Suppressor macrophage (primary cell): ENCODE measurements at regions not wholly inside any gene's neighbourhood (a gene's known extent, or its start where the extent isn't known, plus 50 kb on each side); places are given as distances from the start of the nearest gene placed in this dataset.
A peak's percentile ranks its signal among the peaks of the same experiment; 100 is the strongest.

Experiments used
- DNase-seq, 4 experiments: peaks; one replicate each; pipeline ENCODE4 v3.0.0-alpha.2; 2020 to 2022

GRCh38 chr12:67910360-67911274 is 78.6 kb upstream of the IFNG-AS1 start:
- DNase-seq: peak in 2 of 4 experiments; percentile 29 to 39

GRCh38 chr12:67911275-67911600 is 78.0 kb upstream of the IFNG-AS1 start:
- no peak for DNase-seq

- no peak for DNase-seq
Observed at GRCh38 chr12:67911789-67912188, 77.5 kb upstream of the IFNG-AS1 start.

GRCh38 chr12:67915335-67915851 is 73.9 kb upstream of the IFNG-AS1 start:
- no peak for DNase-seq

GRCh38 chr12:67916266-67916970 is 72.8 kb upstream of the IFNG-AS1 start:
- no peak for DNase-seq

- no peak for DNase-seq
Observed at GRCh38 chr12:67917811-67918210, 71.4 kb upstream of the IFNG-AS1 start.

GRCh38 chr12:67918441-67918840 is 70.8 kb upstream of the IFNG-AS1 start:
- no peak for DNase-seq

- DNase-seq: no peak
Observed at GRCh38 chr12:67919406-67919805, 69.8 kb upstream of the IFNG-AS1 start.

- DNase-seq: no peak
Observed at GRCh38 chr12:67920413-67920812, 68.8 kb upstream of the IFNG-AS1 start.

GRCh38 chr12:67921286-67921685 is 68.0 kb upstream of the IFNG-AS1 start:
- no peak for DNase-seq

GRCh38 chr12:67922245-67922644 is 67.0 kb upstream of the IFNG-AS1 start:
- DNase-seq: no peak

- DNase-seq: no peak
Observed at GRCh38 chr12:67925077-67925476, 64.2 kb upstream of the IFNG-AS1 start.

GRCh38 chr12:67925552-67925951 is 63.7 kb upstream of the IFNG-AS1 start:
- DNase-seq: no peak

- no peak for DNase-seq
Observed at GRCh38 chr12:67926063-67926462, 63.2 kb upstream of the IFNG-AS1 start.

- DNase-seq: no peak
Observed at GRCh38 chr12:67927324-67927723, 61.9 kb upstream of the IFNG-AS1 start.

GRCh38 chr12:67927815-67928214 is 61.4 kb upstream of the IFNG-AS1 start:
- DNase-seq: no peak

- DNase-seq: no peak
Observed at GRCh38 chr12:67928621-67929383, 60.4 kb upstream of the IFNG-AS1 start.

- DNase-seq: no peak
Observed at GRCh38 chr12:67929384-67929772, 59.9 kb upstream of the IFNG-AS1 start.

- DNase-seq: no peak
Observed at GRCh38 chr12:67937822-67938221, 51.4 kb upstream of the IFNG-AS1 start.
